ENCODE measurements at regions not wholly inside any gene's neighbourhood (a gene's known extent, or its start where the extent isn't known, plus 50 kb on each side); places are given as distances from the start of the nearest gene placed in this dataset.

DNA sequence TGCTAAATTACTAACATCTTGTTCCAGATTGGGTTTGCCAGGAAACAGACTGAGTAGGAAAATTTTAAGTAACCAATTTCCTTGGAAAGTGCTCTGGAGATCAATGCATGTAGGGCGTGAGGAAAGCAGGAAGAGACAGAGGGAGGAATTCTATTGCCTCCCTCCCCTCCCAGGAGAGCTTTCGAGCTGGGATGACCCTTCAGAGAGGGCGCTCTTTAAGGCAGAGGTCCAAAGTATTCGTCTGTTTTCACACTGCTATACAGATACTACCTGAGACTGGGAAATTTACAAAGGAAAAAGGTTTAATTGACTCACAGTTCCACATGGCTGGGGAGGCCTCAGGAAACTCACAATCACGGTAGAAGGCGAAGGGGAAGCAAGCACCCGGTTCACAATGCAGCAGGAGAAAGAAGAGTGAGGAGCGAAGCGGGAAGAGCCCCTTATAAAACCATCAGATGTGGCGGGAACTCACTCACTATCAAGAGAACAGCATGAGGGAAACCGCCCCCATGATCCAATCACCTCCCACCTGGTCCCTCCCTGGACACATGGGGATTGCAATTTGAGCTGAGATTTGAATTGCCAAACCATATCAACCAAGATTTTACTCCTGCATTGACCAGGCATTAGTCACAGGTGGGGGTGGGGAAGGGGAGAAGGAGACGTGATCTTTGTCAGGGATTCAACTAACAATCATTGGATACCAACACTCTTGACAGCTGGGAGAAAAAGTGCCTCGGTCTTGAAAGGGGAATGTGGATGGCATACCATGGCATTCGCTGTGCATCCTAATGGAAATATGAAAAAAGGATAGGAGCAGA is 63.8 kb downstream of the SLITRK2 start:
- H3K4me3 ChIP-seq (ENCODE audit: low read depth in 1 of 2, low read length in 2 of 2), result no peak overlapping the region
- no peak overlapping the region for H3K4me2 ChIP-seq (ENCODE audit: insufficient read depth, low read length)
- no peaks in the 10 kb centered on the region for H3K27me3 ChIP-seq (ENCODE audit: insufficient read depth, low read length, poor library complexity)
- no peak overlapping the region for H3K27ac ChIP-seq (ENCODE audit: low read length)
- no peaks in the 10 kb centered on the region for H4K20me1 ChIP-seq (ENCODE audit: insufficient read depth, low read length)
- no peak for TF ChIP-seq EZH2 (IDR thresholded peaks at IDR 0.05; ENCODE audit: borderline replicate concordance, low read depth, low read length, severe bottlenecking)
- TF ChIP-seq, protein P1, sequence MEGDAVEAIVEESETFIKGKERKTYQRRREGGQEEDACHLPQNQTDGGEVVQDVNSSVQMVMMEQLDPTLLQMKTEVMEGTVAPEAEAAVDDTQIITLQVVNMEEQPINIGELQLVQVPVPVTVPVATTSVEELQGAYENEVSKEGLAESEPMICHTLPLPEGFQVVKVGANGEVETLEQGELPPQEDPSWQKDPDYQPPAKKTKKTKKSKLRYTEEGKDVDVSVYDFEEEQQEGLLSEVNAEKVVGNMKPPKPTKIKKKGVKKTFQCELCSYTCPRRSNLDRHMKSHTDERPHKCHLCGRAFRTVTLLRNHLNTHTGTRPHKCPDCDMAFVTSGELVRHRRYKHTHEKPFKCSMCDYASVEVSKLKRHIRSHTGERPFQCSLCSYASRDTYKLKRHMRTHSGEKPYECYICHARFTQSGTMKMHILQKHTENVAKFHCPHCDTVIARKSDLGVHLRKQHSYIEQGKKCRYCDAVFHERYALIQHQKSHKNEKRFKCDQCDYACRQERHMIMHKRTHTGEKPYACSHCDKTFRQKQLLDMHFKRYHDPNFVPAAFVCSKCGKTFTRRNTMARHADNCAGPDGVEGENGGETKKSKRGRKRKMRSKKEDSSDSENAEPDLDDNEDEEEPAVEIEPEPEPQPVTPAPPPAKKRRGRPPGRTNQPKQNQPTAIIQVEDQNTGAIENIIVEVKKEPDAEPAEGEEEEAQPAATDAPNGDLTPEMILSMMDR (IDR thresholded peaks at IDR 0.05; ENCODE audit: borderline replicate concordance, extremely low read depth, low read length, poor library complexity, severe bottlenecking), result no peak
- no peak overlapping the region for H2AFZ ChIP-seq (ENCODE audit: low read depth, low read length)
- DNase-seq (no peak), ATAC-seq (ENCODE audit: insufficient read depth, low read depth) (no peak)
- H3K79me2 ChIP-seq (ENCODE audit: insufficient read depth, low read length), result no peaks in the 10 kb centered on the region
- H3K9ac ChIP-seq (ENCODE audit: low read depth, low read length), result no peak overlapping the region
- H3K9me3 ChIP-seq (ENCODE audit: insufficient read depth, low read length, severe bottlenecking), result no peaks in the 10 kb centered on the region
- H3K4me1 ChIP-seq (ENCODE audit: insufficient read depth, low read length), result no peaks in the 10 kb centered on the region
- H3K36me3 ChIP-seq (ENCODE audit: insufficient read depth, low read length), result no peaks in the 10 kb centered on the region

DNA sequence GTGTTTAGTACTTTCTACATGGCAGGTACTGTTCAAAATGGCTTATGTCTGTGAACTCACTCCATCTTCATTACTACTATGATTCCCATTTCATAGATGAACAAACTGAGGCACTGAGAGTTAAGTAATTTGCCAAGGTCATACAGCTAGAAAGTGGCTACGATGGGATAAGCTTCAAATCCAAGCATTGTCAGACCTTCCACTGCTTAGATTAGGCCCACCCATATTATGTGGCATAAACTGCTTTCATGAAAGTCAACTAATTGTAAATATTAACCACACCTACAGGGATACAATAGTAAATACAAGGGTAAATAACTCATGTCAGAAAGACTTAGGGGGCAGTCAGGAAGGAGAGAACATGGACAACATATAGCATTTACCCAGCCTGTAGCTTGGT is 68.8 kb downstream of the SLITRK2 start:
- TF ChIP-seq, protein P1 (IDR thresholded peaks at IDR 0.05; ENCODE audit: borderline replicate concordance, extremely low read depth, low read length, poor library complexity, severe bottlenecking), result no peak
- no peak for TF ChIP-seq EZH2 (IDR thresholded peaks at IDR 0.05; ENCODE audit: borderline replicate concordance, low read depth, low read length, severe bottlenecking)
- H3K9me3 ChIP-seq (ENCODE audit: insufficient read depth, low read length, severe bottlenecking), result no peaks in the 10 kb centered on the region
- no peaks in the 10 kb centered on the region for H3K4me1 ChIP-seq (ENCODE audit: insufficient read depth, low read length)
- no peak overlapping the region for H3K4me3 ChIP-seq (ENCODE audit: low read depth in 1 of 2, low read length in 2 of 2)
- no peak overlapping the region for H3K9ac ChIP-seq (ENCODE audit: low read depth, low read length)
- ATAC-seq (ENCODE audit: insufficient read depth, low read depth) (no peak), DNase-seq (no peak)
- no peaks in the 10 kb centered on the region for H4K20me1 ChIP-seq (ENCODE audit: insufficient read depth, low read length)
- no peak overlapping the region for H3K4me2 ChIP-seq (ENCODE audit: insufficient read depth, low read length)
- no peak overlapping the region for H2AFZ ChIP-seq (ENCODE audit: low read depth, low read length)
- no peaks in the 10 kb centered on the region for H3K36me3 ChIP-seq (ENCODE audit: insufficient read depth, low read length)
- H3K27ac ChIP-seq (ENCODE audit: low read length), result no peak overlapping the region
- no peaks in the 10 kb centered on the region for H3K79me2 ChIP-seq (ENCODE audit: insufficient read depth, low read length)
- no peaks in the 10 kb centered on the region for H3K27me3 ChIP-seq (ENCODE audit: insufficient read depth, low read length, poor library complexity)

DNA sequence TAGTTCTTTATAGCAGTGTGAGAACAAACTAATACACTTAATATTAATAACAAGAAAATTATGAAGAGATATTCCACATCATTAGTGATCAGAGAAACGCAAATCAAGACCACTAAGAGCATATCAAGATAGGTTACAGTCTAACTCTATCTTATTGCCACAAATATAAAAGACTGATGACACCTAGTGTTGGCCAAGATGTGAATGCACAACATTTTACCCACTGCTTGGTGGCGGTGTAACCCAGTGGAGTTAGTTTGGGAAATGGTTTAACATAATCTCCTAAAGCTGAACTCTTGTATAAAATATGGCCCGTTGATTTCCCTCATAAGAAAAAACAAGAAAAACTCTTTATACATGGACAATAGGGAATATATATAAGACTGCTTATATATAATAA is 92.4 kb downstream of the SLITRK2 start:
- DNase-seq (no peak), ATAC-seq (ENCODE audit: insufficient read depth, low read depth) (no peak)
- Histone ChIP-seq H3K4me2 (ENCODE audit: insufficient read depth, low read length) (no peak overlapping the region), H3K4me1 (ENCODE audit: insufficient read depth, low read length) (no peaks in the 10 kb centered on the region), H3K9me3 (ENCODE audit: insufficient read depth, low read length, severe bottlenecking) (no peaks in the 10 kb centered on the region), H3K4me3 (ENCODE audit: low read depth in 1 of 2, low read length in 2 of 2) (no peak overlapping the region), H3K36me3 (ENCODE audit: insufficient read depth, low read length) (no peaks in the 10 kb centered on the region), H3K27ac (ENCODE audit: low read length) (no peak overlapping the region), H3K27me3 (ENCODE audit: insufficient read depth, low read length, poor library complexity) (no peaks in the 10 kb centered on the region), H4K20me1 (ENCODE audit: insufficient read depth, low read length) (no peaks in the 10 kb centered on the region), H3K9ac (ENCODE audit: low read depth, low read length) (no peak overlapping the region), H2AFZ (ENCODE audit: low read depth, low read length) (no peak overlapping the region), H3K79me2 (ENCODE audit: insufficient read depth, low read length) (no peaks in the 10 kb centered on the region)
- TF ChIP-seq, protein P1 (IDR thresholded peaks at IDR 0.05; ENCODE audit: borderline replicate concordance, extremely low read depth, low read length, poor library complexity, severe bottlenecking), result no peak
- no peak for TF ChIP-seq EZH2 (IDR thresholded peaks at IDR 0.05; ENCODE audit: borderline replicate concordance, low read depth, low read length, severe bottlenecking)

All from DND-41 (cell line).